Activated CD4-positive, alpha-beta T cell treated with anti-CD3 and anti-CD28 coated beads for 48 hours (primary cell): ENCODE measurements at regions not wholly inside any gene's neighbourhood (a gene's known extent, or its start where the extent isn't known, plus 50 kb on each side); places are given as distances from the start of the nearest gene placed in this dataset.
"Not testable (repeated sequence)": the region's sequence is repeated elsewhere in the genome, so short reads cannot be mapped to it uniquely, and the experiment has no call there.

ENCODE experiments used
- DNase-seq: peaks from one replicate; pipeline ENCODE4 v3.0.0-alpha.2; 2020

DNA sequence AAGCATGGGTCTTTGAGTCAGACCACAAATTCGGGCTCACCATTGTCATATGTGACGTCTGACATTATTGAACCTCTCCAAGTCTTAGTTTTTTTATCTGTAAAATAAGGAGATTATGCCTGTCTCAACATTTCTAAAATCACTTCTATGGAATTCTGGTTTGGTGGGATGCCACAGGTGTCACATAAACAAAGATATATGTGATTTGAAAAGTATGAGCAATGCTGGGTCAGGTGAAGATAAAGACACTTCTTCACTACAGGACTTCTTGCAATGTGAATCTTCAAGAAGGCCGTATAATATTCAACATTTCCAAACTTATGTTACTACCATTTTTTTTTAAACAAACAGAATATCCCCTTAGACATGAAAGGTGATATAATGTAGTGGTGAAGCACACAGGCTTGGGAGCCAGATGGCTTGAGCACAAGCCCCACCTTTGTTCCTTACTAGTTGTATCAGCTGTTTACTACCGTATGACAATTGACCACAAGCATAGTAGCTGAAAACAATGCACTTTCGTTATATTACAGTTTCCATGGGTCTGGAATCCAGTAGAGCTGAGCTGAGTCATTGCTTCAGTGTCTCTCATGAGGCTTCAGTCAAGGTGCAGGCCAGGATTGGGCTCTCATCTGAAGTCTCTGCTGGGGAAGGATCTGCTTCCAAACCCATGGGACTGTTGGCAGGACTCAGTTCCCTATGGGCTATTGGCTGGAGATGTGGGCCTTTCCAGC lies 87.7 kb downstream of the UTP18 start:
- no peak for DNase-seq

DNA sequence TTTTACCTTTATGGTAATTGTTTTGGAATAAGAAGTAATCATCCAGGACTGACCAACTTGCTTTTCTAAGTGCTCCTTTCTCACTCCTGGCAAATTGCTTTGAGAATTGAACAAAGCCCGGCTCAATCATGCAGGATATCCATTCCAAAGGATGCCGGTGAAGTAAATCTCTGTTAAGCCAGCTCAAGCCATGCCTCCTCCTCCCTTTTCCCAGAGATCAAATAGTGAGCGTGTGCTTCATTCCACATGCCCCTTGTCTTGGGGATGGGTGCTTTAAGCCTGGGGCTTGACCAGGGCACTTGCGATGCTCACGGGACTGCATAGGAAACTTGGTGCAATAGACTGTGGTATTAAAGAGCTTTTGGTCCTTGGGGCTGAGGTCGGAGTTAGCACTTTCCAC lies 90.7 kb downstream of the UTP18 start:
- DNase-seq = no peak

DNA sequence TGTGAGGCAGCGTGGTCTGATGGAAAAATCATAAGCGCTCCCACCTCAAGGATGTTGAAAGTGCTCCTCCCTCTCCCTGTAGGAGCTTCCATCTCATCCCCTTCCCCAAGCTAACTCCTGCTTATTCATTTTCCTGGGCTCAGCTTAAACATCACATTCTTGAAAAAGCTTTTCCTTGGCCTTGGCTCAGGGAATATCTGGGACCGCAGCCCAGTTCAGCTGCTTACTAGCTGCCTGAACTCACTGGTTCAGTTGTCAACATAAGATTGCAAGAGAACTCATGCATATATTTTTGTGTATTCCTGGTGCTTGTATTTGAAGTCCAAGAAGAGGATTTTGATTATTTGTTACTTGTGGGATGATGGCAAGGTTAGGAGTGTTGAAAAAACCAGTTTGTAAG lies 91.5 kb downstream of the UTP18 start:
- no peak for DNase-seq

DNA sequence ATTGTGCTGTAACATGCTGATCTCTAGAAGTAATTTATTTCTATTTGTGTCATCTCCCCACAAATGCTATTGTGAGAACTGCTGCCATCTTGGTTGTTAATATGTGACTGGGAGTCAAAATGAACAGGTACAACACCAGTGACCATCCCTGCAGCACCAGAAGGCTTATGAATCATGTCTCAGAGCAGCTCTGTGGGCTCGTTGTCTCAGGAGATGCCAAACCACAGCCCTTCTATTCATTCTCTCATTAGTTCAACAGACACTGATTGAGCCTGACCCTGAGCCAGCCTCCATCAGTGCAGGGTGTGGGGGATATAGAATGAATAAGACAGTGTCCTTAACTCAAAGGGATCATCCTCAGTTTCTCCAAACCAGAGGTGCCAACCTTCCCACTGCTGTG lies 92.5 kb downstream of the UTP18 start:
- no peak for DNase-seq

DNA sequence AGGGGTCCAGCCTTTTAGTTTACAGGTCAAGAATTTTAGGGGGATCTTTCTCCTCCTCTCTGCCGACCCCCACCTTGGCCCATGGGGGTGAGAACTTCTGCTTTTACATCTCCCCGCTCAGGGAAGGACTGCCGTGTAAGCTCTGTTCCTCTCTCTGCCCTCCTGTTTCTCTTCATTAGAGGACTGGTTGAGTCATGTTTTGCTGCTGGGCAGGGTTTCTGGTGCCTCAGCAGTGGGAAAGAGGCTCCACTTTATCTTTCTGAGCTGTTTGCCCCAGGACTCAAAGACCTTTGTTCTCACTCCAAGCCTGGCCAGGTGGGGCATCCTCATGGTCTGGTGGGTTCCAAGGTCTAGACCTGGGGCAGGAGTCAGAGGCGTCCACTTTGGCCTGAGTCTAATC lies 93.0 kb downstream of the UTP18 start:
- DNase-seq = no peak

DNA sequence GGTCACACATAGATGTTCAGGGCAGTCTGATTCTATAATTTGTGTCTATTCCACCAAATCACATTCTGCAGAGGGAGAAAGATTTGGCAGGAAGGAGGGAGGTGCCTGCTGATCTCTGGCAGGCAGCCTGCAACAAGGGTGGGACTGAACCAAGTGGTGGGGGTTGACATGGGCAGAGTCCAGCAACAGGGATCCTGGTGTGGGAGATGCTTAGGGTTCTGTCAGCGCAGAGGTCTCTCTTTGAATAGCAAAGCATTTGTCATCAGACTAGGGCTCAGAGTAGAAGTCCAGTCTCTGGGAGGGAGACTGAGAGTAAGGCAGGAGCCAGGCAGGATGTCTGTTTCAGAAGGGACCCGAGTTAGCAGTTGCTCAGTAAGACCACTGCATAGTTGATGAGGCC lies 94.6 kb downstream of the UTP18 start:
- DNase-seq = no peak

DNA sequence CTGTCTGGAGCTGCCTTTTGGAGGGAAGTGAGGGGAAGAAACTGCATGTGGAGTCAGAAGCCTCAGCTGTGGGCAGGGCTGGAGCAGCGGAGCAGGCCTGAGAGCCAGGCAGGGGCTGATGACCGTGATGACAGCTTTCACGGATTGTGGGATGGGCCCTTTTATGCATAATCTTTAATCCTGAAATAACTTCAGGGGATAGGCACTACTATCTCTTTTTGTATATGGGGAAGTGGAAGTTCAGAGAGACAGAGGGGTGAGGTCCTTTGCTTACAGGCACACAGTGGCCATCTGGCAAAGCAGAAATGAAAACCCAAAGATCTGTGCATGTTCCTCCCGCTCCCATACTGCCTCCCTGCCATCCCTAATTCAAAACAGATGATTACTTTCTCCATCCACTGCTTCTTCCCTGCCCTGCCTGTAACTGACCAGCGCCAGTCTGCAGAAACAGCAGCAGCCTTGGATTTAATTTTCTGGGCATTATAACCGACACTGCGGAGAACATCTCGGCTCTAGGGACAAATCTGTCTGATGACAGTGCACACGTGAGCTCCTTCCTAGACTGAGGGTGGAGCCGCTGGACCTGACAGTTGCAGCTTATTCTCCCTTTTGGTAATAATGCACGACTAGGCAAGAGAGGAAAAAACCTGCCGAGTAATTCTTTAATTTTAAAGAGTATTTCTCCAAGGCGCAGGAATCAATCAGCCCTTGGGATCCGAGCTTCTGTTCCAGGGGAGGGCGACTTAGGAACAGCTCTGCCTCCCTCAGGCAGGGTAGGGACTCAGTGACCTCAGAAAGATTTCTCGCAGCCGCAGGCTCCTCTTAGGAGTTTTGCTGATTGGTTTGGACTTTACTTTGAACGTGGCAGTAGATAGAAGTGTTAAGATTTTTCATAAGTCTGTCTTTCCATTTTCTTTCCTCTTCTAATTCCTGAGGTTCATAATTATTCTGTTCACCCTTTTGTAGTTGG lies 95.4 kb downstream of the UTP18 start:
- no peak for DNase-seq

DNA sequence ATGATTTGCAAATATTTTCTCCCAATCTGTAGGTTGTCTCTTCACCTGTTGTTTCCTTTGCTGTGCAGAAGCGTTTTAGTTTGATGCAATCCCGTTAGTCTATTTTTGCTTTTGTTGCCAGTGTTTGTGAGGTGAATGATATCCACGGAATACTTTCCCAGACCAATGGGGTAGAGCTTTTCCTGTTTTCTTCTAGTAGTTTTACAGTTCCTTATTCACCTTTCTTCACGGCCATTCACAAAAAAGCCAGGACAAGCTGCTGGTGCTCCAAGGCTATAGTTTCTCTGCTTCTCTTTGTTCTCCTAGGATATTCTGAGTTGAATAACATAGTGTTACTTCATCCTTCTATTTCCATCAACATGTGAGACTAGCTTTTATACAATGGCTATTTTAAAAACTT lies 98.7 kb downstream of the UTP18 start:
- no peak for DNase-seq

DNA sequence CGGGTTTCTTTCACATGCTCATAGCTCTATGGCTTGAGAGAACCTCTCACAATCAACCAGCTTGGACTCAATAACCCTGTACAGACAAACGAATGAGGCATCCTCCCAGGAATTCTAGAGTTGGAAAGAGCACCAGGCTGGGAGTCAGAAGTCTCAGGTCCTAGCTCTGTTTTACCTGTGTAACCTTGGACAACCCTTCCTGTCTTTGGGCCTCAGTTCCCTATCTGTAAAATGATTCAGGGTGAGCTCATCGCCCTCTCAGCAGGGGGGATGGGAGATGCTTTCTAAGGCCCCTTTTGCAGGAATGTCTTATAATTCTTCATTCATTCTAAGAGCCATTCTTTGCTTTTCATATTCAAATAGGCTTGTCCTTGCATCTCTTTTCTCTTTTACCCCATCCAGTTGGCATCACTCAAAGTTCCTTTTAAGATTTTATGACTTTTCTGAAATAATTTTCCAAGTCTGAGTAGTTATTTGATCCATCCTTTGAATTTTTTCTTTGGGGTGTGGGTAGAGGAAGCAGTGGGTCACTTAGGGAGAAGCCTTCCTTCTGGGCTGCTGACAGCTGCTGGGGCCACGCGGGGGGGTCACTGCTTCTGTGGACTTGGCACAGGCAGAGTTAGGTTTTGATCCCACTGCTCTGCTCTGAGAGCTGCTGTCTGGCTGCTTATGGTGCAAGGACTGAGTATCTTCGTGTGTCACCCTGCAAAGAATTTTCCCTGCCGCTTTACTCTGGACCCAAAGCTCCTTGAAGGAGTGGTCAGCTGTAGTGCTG lies 102.7 kb downstream of the UTP18 start:
- DNase-seq = no peak

DNA sequence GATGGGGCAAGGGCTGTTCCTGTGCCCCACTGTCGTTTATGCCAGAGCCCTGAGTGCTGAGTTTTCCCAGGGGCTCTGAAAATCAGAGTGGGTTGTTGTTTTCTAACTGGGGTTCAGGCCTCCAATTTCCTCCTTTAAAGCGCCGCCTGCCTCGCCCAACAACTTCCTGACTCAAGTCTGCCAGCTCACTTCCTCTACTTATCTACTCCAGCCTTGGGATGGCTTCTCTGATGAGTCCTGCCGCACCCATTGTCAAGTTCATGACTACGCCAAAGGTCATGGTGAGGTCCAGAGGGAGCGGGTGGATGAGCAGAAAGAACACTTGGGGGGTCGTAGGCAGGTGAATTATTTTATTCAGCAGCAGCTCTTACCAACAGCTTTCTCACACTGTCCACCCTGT lies 104.7 kb downstream of the UTP18 start:
- peak; percentile 24 for DNase-seq

DNA sequence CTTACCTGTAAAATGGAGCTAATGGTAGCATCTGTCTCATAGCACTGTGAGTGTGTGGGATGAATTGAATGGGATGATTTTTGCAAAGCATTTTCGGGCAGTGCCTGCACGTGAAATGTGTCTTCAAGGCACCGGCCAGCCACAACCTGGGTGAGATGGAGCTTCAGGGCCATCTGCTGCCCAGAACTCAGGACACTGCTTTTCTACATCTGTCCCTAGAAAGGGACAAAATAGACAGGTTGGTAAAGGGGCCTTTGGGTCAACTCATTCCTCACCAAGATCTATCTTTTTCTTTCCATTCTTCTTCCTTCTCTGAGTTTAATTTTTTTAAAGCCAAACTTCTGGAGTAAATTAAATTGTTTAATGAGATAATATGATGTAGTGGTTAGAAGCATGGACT lies 106.5 kb downstream of the UTP18 start:
- no peak for DNase-seq

DNA sequence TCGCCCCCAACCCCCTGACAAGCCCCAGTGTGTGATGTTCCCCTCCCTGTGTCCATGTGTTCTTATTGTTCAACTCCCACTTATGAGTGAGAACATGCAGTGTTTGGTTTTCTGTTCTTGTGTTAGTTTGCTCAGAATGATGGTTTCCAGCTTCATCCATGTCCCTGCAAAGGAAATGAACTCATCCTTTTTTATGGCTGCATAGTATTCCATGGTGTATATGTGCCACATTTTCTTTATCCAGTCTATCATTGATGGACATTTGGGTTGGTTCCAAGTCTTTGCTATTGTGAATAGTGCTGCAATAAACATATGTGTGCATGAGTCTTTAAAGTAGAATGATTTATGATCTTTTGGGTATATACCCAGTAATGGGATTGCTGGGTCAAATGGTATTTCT lies 107.5 kb downstream of the UTP18 start:
- not testable (repeated sequence) for DNase-seq

DNA sequence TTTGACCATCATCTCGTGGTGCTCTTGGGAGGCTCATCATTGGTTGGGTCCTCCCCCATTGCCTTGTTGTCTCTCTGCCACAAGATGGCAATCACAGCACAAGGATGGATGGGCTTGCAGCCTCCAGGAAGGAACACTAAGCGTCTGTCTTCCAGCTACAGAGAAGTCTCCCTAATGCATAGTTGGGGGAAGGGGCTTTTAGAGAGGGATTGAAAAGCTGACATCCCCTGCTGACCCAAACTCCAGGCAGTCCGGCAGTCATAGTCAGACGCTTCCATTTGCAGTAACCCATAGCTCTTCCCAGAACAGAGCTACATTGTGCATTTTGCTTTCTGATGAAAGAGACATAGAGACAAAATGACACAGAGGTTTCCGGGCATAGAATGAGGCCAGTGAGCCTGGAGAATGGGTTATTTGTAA lies 111.4 kb downstream of the UTP18 start:
- peak; percentile 55 for DNase-seq

DNA sequence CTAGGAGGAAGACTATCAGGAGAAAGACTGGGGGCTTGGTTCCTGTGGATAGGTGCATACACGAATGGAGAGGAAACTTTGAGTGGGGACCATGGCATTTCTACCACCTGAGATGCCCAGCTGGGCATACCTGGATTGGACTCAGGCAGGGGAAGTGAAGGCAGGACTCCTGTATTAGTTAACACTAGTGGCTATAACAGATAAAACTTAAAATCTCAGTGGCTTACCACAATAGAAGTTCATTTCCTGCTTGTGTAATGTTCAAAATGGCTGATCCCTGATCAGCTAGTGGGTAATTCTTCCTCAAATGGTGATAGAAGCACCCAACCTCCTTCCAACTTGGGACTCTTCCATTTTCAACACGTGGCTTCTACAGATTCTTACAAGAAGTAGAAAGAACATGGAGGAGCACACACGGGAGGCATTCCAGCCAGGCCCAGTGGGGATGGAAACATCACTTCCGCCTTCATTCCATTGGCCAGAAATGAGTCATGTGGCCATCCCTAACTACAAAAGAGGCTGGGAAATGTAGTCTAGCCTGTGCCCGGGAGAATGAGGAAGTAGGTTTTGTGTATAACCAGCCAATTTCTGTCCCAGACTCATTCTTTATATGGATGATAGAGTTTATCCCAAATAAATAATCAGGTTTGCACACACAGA lies 112.1 kb downstream of the UTP18 start:
- DNase-seq = peak; percentile 14

DNA sequence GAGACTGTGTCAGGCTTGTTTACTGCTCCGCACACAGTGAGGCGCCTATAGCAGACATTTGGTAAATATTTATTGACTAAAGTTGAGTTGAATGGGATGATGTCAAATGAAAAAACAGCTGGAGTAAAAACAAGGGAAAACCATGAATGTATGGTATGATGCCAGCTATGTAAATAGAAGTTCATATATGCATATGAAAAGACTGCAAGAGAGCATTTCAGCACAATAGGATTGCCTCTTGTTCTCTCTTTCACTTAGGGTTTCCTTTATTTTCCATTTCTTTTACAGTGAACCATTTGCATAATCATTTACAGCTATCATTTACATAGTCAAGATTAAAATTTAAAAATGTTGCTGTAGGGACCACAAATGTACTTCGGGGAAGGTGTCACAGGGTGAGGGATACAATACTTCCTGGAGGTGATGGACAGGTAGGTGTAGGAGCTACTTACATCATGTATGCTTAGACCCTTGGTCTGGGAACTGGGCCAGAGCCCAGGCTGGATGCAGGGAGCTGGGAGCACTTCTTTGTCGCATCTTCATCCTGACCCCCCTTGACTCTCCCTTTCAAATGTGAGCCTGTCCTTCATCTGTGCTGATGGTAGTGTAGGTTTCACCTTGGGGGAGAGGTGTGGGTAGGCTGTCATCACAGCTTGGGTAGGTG lies 113.3 kb downstream of the UTP18 start:
- DNase-seq = no peak

DNA sequence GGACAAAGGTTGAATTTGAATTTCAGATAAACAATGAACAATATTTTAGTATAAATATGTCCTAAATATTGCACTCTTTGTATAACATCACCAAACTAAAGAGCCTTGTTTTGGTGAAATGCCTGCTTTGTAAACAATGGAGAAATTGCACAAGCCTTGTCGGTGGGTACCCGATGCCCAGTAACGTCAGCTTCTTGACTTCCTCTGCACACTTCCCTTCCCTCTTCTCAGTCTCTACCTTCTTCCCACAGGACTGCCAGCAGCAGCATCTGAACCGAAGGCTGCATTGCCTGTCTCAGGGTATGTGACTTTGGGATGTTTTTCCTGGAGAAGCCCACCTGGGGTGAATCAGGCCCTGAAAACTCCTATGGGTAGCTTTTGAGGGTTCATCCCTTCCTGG lies 113.9 kb downstream of the UTP18 start:
- DNase-seq = no peak

DNA sequence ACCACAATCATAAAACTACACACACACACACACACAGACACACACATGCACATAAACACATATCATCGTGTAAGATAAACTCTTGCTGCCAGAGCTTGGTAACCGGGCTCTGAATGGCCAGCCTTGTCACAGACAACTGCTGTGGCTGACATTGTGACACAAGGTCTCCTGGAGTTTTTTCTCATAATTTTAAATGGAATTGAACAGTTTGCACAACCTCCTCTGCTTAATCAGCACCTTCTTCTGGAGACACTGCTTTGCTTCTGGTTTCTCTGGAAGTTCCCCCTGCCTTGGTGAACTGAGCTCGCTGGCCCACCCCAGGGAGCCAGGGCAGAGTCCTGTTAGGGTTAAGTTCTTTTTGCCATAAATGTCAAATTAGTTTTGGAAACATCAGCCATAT lies 115.4 kb downstream of the UTP18 start:
- DNase-seq = no peak

DNA sequence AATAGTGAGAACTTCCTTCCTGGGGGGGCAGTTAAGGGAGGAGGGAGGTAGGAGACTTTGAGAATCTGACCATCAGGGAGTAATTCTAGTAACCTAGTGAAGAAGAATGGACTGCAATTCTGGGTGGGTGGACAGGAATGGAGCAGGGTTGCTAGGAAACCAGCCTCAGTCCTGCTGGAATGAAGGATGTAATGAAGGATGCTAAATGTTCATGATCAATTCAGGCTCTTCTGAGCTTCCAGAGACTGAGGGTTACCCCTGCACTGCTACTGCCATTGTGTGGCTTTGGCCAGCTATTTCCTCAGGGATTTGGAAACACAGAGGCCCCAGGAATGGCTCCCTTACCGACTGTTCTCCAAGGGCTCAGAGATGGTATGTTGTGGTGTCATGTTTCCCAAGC lies 116.4 kb downstream of the UTP18 start:
- DNase-seq = no peak

DNA sequence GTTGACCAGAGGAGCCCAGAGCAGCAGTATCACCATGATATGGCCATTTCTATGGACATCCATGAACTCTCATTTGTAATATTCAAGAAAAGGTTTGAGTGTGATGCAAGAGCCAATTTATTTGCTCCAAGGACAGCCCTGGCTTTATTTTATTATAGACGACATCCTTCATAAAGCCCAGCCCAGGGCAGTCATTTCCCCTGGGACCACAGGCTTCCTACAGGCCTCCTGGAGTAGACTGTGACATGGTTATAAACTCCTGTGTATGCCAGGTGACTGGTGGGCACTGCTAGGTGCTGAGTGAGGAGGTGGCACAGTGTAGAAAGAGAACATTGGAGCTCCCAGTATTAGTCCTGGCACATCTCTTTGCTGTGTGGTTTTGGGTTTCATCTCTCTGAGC lies 120.9 kb downstream of the UTP18 start:
- DNase-seq = no peak

DNA sequence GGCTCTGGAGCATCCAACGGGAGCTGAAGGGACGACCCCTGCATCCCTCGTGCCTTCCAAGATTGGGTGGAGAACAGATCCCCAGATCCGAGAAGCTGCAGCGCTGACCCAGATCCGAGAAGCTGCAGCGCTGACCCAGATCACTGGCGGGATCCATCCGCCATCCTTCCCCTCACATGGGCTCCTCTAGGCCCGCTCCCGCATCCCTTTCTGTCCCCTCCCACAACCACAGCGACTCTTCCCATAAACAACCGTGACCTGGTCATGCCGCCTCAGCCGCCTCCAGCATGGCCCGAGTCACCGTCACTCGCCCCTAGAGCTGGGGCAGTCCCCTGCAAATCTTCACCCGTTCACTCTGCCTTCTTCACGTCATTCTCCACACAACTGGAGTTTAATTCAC lies 124.9 kb downstream of the UTP18 start:
- DNase-seq = no peak

DNA sequence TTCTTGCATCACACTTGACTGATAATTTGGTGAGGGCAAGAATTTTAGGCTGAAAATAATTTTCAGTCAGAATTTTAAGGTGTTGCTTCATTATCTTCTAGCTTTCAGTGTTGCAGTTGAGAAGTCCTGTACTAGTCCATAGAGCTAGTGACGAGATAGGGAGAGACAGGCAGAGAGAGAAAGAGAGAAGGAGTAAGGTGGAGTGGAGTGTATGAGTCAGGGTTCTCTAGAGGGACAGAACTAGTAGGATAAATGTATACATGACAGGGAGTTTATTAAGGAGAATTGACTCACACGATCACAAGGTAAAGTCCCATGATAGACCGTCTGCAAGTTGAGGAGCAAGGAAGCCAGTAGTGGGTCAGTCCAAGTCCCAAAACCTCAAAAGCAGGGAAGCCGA lies 127.2 kb downstream of the UTP18 start:
- DNase-seq = no peak

DNA sequence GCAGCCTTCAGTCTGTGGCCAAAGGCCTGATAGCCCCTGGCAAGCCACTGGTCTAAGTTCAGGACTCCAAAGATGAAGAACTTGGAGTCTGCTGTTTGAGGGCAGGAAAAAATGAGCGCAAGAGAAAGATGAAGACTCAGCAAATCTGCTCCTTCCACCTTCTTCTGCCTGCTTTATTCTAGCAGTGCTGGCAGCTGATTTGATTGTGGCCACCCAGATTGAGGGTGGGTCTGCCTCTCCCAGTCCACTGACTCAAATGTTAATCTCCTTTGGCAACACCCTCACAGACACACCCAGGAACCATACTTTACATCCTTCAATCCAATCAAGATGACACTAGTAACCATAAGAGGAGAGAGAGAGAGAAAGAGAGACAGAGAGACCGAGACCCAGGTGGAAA lies 127.6 kb downstream of the UTP18 start:
- DNase-seq = no peak
